ENCODE measurements at regions not wholly inside any gene's neighbourhood (a gene's known extent, or its start where the extent isn't known, plus 50 kb on each side); places are given as distances from the start of the nearest gene placed in this dataset.

GRCh38 chr11:112410325-112410724, 149.7 kb upstream of the PLET1 start:
- 59 to 65% methylated on average over 6 of the region's 6 CpGs for whole genome bisulfite sequencing, 2 donors
- no peak overlapping the region for H3K4me3 ChIP-seq (ENCODE audit: low read depth, poor library complexity, severe bottlenecking)
- DNase-seq (ENCODE audit: low spot score in 2 of 2): no peak
- TF ChIP-seq POLR2A (IDR thresholded peaks at IDR 0.05): no peak
- intact Hi-C loops (cut with DNase I; ENCODE audit: low total_unique reads): no loop called here

GRCh38 chr11:112412383-112412782, 151.7 kb upstream of the PLET1 start:
- TF ChIP-seq CTCF (IDR thresholded peaks at IDR 0.05) (no peak), POLR2A (IDR thresholded peaks at IDR 0.05) (no peak)
- WGBS, 2 donors: 78 to 81% methylated on average over 4 of the region's 4 CpGs
- intact Hi-C loops (cut with DNase I; ENCODE audit: low total_unique reads): no loop called here
- H3K4me3 ChIP-seq (ENCODE audit: low read depth, poor library complexity, severe bottlenecking): no peak overlapping the region
- no peak for DNase-seq (ENCODE audit: low spot score in 2 of 2)

- no peak for TF ChIP-seq CTCF (IDR thresholded peaks at IDR 0.05)
- no peak for TF ChIP-seq POLR2A (IDR thresholded peaks at IDR 0.05)
- DNase-seq (ENCODE audit: low spot score in 2 of 2): no peak
- 36 to 71% methylated on average over 3 of the region's 3 CpGs for WGBS, 2 donors
- H3K4me3 ChIP-seq (ENCODE audit: low read depth, poor library complexity, severe bottlenecking): no peak overlapping the region
- intact Hi-C loops (cut with DNase I; ENCODE audit: low total_unique reads): no loop called here
Measured at GRCh38 chr11:112417339-112417738, 156.7 kb upstream of the PLET1 start.

- intact Hi-C loops (cut with DNase I; ENCODE audit: low total_unique reads): no loop called here
- WGBS, 2 donors: 86 to 88% methylated on average over 1 of the region's 1 CpG
- no peak for DNase-seq (ENCODE audit: low spot score in 2 of 2)
- no peak for TF ChIP-seq CTCF (IDR thresholded peaks at IDR 0.05)
- TF ChIP-seq POLR2A (IDR thresholded peaks at IDR 0.05): no peak
- no peak overlapping the region for H3K4me3 ChIP-seq (ENCODE audit: low read depth, poor library complexity, severe bottlenecking)
Measured at GRCh38 chr11:112418438-112418837, 157.8 kb upstream of the PLET1 start.

- no peak overlapping the region for H3K4me3 ChIP-seq (ENCODE audit: low read depth, poor library complexity, severe bottlenecking)
- intact Hi-C loops (cut with DNase I; ENCODE audit: low total_unique reads): no loop called here
- 41 to 50% methylated on average over 4 of the region's 4 CpGs for WGBS, 2 donors
- no peak for DNase-seq (ENCODE audit: low spot score in 2 of 2)
- TF ChIP-seq POLR2A (IDR thresholded peaks at IDR 0.05): no peak
- no peak for TF ChIP-seq CTCF (IDR thresholded peaks at IDR 0.05)
Measured at GRCh38 chr11:112421879-112422278, 161.2 kb upstream of the PLET1 start.

GRCh38 chr11:112425121-112425520, 164.5 kb upstream of the PLET1 start:
- H3K4me3 ChIP-seq (ENCODE audit: low read depth, poor library complexity, severe bottlenecking): no peak overlapping the region
- TF ChIP-seq POLR2A (IDR thresholded peaks at IDR 0.05) (no peak), CTCF (IDR thresholded peaks at IDR 0.05) (no peak)
- 72 to 90% methylated on average over 5 of the region's 5 CpGs for WGBS, 2 donors
- no peak for DNase-seq (ENCODE audit: low spot score in 2 of 2)
- intact Hi-C loops (cut with DNase I; ENCODE audit: low total_unique reads): no loop called here
